D721Med (cell line): ENCODE measurements at regions not wholly inside any gene's neighbourhood (a gene's known extent, or its start where the extent isn't known, plus 50 kb on each side); places are given as distances from the start of the nearest gene placed in this dataset.
"Not testable (repeated sequence)": the region's sequence is repeated elsewhere in the genome, so short reads cannot be mapped to it uniquely, and the experiment has no call there.

ENCODE experiments used
- DNase-seq: peaks from one replicate; pipeline ENCODE4 v3.0.0; 2011; ENCODE audit warnings: low spot score; ENCODE audit not compliant: insufficient read length
- FAIRE-seq: peaks from 2 replicates; lab custom pipeline; 2011; peaks lifted over from hg19 to GRCh38; lab: Jason Lieb, UNC
- TF ChIP-seq, protein P1 (sequence below): IDR thresholded peaks from 2 replicates; pipeline ENCODE4 v1.5.1; 2012; ENCODE audit warnings: mild to moderate bottlenecking, control low read depth; ENCODE audit not compliant: insufficient read depth; ENCODE audit errors: missing control alignments

DNA sequence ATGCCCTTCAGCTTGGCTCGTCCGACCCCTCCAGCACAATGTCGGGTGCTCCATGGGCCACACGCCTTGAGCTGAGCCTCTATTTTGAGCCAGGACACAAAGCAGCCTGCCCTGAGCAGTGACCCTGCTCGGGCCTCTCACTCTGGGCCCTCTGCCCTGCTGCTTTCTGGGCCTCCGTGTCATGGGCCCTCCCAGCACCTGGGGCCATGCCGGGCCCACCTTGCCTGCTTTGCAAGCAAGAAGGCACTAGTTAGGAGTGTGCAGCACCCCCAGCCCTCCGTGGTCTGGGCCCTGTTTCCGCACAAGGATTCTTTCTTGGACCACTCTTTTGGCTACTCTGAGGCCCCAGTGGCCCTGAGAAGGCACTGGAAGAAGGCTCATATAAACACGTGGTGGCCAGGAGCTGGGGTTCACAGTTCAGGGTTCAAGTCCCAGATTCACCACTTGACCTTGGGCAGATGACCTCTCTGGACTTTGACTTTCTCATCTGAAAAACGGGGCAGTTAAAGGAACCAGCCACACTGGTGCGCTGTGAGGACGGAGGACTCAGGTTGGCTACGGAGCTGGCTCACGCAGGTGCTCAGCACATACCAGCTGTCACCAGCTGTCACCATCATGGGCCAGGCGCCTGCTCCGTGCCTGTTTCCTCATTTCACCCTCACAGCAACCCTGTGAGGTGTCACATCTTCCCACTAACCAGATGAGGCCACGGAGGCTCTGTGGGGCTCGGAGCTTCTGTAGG lies 166.0 kb upstream of the GSE1 start:
- TF ChIP-seq, protein P1, sequence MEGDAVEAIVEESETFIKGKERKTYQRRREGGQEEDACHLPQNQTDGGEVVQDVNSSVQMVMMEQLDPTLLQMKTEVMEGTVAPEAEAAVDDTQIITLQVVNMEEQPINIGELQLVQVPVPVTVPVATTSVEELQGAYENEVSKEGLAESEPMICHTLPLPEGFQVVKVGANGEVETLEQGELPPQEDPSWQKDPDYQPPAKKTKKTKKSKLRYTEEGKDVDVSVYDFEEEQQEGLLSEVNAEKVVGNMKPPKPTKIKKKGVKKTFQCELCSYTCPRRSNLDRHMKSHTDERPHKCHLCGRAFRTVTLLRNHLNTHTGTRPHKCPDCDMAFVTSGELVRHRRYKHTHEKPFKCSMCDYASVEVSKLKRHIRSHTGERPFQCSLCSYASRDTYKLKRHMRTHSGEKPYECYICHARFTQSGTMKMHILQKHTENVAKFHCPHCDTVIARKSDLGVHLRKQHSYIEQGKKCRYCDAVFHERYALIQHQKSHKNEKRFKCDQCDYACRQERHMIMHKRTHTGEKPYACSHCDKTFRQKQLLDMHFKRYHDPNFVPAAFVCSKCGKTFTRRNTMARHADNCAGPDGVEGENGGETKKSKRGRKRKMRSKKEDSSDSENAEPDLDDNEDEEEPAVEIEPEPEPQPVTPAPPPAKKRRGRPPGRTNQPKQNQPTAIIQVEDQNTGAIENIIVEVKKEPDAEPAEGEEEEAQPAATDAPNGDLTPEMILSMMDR = no peak
- no peak for DNase-seq
- no peak for FAIRE-seq

DNA sequence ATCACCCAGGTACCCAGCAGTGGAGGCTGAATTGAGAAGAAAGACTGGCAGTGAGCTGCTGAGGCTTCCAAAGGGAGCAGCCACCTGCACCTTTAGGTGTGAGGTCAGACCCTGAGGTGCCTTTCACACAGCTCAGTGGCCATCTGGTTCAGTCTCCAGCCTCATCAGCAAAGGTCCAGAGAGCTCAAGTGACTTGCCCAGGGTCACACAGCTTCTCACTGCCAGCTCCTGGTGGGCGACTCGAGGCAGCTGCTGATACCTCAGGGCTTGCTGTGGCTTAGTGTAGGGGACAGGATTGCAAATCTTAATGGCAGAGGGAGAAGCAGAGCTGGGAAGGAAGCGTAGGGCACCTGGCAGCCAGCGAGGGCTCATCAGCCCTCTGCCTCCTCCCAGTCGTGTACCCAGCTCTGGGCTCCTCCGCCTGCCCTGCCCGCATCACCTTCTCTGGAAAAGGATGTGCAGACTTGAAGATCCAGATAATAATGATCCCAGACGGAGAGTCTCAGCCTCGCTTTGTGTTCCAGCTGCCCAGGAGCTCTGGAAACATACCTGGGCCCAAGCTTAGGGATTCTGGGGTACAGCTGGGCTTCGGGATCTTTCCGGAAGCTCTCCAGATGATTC lies 165.3 kb upstream of the GSE1 start:
- TF ChIP-seq, protein P1 = no peak
- DNase-seq (no peak), FAIRE-seq (no peak)

DNA sequence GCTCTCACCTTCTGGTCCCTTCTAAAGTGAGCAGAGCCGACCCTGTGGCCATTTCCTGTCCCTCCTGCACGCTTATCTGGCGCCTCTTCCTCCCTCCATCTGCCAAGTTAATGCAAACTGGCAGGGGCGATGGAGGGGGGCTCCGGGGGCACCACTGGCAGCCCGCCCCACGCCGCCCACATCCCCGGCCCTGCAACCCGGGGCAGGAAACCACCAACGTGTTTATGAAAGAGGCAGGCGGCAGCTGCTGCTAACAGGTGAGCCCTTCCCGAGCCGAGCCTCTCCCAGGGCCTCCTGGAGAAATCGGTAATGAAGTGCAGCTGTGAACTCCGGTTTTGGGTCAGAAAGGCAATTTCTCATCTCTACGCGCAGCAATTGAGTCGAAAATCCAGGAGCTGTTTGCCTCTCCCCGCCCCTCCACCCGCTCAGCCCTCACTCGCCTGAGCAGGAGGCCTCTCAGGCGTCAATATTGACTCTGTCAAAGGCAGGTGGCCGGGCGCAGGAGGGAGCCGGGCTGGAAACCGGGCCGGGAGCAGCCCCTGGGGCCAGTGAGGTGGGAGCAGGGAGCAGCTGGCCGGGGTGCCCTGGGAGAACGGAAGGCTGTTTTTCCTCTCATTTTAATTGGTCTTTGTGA lies 164.4 kb upstream of the GSE1 start:
- FAIRE-seq = no peak
- TF ChIP-seq, protein P1 = no peak
- DNase-seq = no peak

DNA sequence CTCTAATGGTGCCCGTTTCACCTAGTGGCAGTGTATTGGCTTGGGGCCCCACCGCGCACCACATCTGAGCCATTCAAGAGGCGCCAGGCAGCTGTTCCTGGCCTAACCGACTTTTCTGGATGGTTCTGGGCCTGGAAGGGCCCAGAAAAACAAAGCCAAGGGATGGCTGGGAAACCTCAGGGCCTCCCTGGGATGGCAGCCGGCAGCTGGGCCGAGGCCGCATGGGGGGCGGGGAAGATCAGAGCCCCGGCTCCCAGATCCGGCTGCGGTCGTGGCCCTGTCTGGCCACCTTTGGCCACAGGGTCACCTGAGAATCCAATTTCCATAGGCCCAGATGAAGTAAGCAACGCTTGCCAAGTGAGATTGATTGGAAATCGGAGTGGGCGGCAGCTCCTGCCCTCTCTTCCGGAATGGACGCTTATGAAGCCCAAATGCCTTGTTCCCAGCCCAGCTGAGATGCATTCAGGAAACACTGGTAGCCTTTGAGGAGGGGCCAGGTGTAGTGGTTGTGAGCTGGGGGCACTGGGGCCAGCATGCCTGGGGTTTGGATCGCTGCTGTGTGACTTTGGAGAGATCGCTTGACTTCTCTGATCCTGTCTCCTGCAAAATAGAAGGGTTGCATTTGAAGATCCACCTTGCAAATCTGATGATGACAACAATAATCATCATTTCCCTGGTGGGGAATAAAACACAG lies 163.8 kb upstream of the GSE1 start:
- TF ChIP-seq, protein P1 = no peak
- FAIRE-seq = no peak
- DNase-seq = no peak

DNA sequence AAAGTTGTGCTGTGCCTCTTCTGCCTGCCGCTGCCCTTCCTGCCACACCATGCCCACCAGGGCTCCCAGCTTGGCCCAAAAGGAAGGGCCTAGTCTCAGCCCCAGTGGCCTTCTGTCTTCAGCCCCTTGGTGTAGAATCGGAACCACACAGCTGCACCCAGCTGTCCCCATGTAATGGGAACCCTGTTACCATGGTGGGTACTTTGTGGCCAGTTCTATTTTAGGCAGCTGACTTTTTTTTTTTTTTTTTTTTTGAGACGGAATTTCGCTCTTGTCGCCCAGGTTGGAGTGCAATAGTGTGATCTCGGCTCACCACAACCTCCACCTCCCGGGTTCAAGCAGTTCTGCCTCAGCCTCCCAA lies 163.3 kb upstream of the GSE1 start:
- FAIRE-seq (no peak), DNase-seq (no peak)
- TF ChIP-seq, protein P1 = no peak

DNA sequence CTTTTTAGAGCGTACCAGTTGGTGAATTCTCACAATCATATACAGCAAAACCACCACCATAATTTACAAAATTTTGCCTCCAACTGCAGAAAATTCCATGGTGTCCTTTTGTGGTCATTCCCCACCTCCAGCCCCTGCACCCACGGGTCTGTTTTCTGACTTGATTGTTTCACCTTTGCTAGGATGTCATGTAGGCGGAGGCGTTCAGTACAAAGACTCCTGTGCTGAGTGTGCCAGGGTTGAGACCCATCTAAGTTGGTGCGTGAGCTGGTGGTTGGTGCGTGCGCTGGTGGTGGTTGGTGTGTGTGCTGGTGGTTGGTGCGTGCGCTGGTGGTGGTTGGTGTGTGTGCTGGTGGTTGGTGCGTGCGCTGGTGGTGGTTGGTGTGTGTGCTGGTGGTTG lies 162.0 kb upstream of the GSE1 start:
- not testable (repeated sequence) for DNase-seq, FAIRE-seq

DNA sequence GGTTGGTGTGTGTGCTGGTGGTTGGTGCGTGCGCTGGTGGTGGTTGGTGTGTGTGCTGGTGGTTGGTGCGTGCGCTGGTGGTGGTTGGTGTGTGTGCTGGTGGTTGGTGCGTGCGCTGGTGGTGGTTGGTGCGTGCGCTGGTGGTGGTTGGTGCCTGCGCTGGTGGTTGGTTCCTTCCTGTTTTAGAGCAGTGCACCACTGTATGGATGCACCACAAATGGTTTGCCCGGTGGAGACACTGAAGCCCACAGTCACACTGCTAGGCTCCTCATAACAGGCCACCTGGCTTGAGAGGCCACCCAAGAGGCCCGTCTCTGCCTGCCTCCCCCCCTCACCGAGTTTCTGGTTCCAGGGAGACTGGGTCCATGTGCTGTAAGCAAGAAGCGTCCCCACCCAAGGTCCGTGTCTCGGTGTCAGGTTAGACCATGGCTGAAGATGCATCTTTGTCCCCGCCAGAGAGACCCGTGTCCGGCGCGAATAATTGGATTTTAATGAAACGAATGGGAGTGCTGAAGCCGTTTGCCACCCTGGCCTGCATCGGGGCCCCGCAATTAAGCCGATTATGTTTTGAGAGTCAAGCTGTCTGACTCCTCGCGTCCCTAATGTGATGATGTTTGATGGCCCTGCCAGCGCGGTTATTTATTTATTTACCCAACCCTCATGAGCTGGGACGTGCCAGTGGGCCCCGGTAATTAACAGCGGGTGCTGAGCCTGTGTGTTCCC lies 161.3 kb upstream of the GSE1 start:
- FAIRE-seq (no peak), DNase-seq (no peak)
- TF ChIP-seq, protein P1 = no peak
